HG02852 (cell line): ENCODE measurements at regions not wholly inside any gene's neighbourhood (a gene's known extent, or its start where the extent isn't known, plus 50 kb on each side); places are given as distances from the start of the nearest gene placed in this dataset.

Source experiments
- ATAC-seq: cut with Tn5 transposase; IDR thresholded peaks from one replicate; pipeline ENCODE4 v1.9.1; 2021; ENCODE audit warnings: mild to moderate bottlenecking, moderate library complexity; ENCODE audit not compliant: unreplicated experiment

DNA sequence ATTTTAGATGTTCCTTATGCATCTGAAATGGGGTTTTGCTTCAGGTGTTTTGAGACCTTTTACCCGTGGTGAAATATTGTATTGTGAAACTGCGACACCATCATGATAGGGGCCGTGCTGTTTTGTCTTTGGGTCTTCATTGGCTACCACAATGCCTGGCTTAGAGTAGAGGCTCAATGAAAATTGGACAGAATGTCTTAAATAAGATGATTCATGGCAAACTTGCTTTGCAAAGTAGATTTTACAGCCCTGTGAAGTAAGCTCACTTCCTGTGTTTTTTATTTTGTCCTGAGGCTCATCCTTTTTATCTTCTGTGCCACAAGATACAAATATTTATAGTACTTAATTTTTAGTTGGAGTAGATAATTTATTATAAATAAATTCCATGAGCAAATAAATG lies 111.3 kb upstream of the FRMD6 start:
- ATAC-seq: no peak

DNA sequence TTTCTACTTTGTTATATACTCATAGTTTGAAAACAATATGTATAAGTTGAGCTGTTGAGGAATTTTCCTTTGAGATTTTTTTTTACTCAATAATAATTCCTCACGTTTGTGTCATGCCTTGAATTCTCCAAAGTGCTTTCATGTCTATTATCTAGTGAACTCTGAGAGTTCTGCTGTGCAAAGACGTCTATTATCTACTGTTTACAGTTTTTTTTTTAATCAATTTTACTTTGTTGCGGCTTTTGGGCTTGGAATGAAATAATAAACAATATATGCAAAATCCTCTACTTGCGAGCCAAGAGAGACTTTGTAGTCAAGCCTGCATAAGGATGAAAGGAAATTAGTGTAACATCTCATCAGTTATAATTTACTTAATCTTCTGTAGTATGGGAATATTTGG lies 107.2 kb upstream of the FRMD6 start:
- ATAC-seq: no peak

DNA sequence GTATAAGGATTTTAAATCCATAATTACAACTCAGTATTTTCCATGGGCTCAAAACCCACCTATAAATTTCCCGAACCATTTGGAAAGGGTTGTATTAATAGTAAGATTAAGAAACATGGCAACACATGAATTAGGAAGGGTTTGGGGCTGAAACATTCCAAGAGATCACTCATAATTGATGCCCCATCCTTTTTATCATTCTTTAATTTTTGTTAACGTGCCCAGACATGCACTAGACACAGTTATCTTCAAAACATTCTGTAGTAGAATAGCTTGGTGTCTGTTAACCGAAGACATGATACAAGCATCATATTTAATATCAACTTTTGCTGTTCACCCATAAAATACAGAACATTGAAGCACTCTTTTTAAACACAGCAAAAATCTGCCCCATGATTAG lies 106.8 kb upstream of the FRMD6 start:
- ATAC-seq: no peak

DNA sequence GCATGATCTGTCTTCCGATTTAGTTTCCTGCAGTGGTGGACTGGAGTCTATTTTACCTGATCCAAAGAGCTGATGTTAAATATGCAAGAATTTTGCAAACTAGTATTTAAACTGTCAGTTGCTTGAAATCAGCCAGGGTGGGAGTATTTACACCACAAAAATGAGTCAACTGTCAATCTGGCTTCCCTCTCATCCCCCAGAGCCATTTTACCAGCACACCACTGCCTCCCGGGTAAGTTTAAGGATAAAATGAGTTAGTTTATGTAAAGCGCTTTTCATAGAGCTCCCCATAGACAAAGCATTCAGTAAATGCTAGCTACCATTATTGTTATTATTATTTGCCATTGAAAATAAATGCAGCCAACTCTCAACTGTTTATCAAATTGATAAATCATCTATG lies 106.3 kb upstream of the FRMD6 start:
- no peak for ATAC-seq

DNA sequence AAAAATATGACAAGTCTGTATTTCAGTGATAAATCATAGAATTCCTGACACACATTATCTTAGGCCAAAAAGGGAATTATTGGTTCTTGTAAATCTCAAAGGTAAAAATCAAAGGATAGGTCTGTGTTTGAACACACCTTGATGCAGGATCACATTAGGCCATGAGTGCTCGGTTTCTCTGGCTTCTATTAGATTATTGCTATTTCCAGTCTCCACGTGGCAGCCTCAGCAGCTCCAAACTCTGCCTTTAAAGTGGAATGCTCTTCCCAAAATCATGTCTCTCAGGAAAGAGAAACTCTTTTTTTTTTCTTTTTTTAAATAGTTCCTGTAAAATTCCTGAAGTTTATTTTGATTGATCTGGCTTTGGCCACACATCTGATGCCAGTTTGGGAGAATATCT lies 105.6 kb upstream of the FRMD6 start:
- ATAC-seq: no peak

DNA sequence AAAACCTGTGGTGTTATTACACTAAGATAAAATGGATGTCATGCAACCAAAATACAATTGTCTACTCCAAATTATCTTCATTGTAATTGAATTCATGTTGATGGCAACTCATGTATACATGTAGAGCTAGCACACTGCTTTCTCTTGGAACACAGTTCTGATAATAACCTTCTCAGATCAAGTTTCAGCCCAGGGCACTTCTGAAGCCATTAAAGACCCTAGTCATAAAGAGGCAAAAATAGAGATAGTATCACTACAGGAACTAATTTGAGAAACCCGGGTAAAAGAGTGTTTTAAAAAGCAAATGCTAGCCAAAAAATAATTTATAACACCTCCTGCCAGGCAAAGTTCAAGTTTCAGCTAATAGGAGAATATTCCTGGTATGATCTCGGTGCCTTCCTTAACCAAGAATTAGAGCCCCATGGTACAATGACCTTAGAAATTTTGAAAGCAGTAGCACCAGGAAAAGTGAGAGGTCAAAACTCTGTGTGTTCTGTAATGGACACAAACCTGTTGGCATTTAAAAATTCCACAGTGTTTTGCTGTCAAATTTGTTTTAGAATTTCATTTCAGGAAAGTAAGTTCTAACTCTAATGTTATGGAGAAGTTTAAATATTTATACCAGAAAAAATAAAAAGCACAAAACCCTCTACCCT lies 105.0 kb upstream of the FRMD6 start:
- no peak for ATAC-seq

DNA sequence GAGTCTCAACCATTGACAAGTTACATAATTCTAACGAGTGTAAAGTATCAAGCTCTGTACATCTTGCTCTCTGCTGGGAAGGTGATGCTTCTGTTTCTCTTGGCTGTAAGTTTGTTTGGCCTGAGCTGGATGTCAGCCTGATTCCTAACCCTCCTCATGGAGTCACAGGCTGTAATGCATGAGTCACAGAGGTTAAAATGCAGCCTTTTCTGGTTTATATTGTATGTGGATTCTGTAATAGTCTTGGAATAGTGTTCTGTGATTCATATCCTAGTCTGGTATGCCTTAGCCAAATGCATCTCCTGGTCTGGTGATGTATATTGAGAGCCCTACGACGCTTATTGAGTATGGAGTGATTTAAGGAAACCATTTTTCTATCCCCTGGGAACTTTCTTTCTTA lies 104.5 kb upstream of the FRMD6 start:
- ATAC-seq: no peak

DNA sequence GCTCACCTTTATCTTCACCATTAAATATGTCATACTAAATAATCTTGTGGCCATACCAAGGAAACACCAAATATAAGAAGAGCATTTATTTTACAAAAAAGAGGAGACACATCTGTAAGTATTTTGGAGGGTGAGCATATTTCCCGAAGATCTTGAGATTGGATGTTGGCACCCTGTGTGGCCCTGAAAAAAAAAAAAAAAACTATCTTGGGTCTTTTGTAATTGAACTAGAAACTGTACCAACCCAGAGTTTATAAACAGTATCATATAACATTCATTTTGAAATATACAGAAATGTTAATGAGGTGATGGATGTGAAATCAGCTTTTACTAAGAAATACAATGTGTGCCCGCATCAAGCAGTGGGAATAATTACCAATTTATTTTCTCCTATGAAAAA lies 104.0 kb upstream of the FRMD6 start:
- no peak for ATAC-seq

DNA sequence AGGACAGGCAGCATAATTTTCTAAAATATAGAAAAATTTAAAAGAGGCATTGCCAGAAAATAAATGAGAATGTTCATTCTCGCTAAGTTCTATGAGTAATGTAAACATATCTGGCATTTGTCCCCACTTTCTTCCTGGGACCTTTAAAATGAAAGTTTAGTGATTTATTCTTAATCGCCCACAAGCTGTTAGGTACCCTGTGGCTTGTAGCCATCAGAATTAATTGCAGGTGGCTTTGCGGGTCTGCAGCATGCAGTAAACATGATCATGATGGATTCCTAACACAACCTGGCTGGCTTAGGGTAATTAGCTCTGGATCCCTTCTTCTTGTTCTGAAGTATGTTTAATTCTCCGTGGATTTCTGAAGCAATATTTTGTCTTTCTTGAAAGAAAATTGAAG lies 103.5 kb upstream of the FRMD6 start:
- no peak for ATAC-seq

DNA sequence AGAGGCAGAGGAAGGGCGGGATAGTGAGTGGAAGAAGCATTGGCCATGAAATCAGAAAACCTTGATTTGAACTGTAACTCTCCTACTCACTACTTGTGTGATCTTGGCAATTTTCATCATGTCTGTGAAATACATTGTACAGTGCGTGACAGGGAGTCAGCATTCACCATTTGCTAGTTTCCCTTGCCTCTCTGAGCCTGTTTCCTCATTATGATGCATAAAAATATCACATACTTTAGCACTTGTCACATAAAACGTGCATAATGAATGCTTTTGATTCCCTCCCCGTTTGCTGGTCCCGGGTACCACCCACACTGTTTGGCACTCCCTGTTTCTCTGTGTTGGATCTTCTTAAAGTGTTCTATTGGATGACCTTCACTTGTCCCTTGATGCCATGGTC lies 101.1 kb upstream of the FRMD6 start:
- ATAC-seq: no peak

DNA sequence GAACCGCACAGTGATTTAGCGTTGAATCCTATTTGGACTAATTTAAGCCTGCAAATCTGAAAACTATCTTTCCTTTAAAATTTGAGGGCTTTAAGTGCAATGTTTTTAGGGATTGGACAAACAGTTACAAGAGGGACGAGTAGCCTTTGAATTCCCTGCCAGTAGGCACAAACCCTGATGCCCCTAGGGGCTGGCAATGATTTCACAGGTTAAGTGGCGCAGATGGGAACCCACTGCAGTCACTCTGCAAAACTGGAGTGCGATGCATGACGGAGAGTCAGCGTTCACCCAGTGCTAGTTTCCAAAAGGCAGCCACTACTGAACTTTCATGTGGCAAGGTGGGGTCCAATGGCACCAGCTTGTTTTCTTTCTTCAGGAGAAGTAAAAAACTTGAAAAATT lies 99.4 kb upstream of the FRMD6 start:
- ATAC-seq: no peak

DNA sequence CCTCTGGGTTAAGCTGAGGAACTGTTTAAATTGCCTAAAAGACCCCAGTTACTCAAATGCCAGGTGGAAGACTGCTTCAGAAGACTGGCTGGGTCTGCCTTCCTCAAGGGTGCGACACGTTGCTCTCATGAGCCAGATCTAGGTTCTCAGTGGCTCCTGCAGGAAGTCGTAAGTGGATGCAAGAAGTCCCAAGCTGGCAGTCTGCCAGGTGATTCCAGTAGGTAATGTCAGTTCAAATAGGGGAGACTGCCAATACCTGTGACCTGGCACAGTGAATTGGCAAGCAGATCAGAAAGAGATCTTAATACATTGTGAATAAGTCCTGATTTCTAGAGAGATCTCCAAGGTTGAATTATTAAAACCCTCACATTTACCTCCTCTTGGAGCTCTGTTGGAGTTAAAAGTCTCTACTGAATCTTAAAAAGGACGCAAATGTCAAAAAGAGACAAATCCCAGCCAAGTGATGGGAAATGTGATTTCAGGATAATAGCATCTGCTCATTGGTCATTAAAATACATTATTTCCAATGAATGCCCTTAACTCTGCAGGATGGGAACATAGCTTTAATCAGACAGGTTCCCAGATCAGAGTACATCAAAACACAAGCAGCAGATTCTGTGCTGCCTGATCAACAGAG lies 98.8 kb upstream of the FRMD6 start:
- no peak for ATAC-seq

DNA sequence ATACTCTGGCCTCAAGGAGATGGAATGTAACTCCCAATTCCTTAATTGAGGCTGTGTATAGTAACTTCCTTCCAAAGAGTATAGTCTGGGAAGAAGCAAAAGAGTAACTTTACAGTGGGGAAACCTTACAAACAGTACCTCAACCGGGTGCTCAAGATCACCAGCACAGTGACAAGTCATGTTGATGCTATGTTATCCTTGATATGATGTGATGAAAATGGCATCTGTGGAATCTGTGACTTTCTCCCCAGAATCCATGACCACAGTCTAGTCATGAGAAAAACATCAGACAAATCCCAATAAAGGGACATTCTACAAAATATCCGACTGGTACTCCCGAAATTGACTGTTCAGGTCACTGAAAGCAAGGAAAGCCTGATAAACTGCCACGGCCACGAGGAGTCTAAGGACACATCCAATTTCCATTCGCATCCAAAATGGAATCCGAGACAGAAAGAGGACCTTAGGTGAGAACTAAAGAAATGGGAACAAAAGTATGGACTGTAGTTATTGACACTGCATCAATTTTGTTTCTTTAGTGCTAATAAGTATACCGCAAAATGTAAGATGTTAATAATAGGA lies 97.3 kb upstream of the FRMD6 start:
- ATAC-seq: no peak

DNA sequence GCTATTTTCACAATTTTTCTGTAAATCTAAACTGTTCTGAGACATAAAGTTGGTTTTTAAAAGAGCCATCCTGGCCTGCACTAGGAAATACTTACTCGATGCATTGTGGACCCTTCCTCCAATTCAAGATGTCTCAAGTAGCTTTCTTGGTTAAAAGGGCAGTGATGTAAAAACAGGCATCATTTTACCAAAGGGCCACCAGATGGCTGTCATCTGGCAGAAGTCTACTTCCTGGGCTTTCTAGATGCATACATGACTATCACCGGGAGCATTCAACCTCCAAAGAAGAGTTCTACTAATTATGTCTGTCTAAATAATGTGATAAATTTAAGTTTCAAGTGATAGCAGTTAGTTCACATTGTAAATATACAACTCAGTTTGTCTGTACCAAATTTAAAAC lies 96.8 kb upstream of the FRMD6 start:
- no peak for ATAC-seq

DNA sequence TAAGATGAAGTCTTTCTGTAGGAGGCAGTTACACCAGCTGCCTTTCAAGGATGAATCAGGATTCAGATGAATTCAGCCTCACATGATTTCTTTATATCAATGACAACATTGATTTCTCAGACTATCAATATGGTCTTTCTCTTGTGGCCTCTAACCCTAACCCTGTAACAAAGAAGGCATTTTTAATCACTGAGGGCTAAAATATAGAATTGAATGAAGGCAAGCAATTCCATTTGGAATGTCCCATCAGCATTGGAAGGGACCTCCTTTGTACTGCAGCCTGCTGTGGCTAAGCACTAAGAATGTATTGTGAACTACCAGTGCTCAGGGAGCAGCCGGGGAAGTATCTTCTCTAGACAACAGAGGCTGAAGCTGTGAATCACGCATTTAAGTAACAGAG lies 90.6 kb upstream of the FRMD6 start:
- ATAC-seq: no peak

DNA sequence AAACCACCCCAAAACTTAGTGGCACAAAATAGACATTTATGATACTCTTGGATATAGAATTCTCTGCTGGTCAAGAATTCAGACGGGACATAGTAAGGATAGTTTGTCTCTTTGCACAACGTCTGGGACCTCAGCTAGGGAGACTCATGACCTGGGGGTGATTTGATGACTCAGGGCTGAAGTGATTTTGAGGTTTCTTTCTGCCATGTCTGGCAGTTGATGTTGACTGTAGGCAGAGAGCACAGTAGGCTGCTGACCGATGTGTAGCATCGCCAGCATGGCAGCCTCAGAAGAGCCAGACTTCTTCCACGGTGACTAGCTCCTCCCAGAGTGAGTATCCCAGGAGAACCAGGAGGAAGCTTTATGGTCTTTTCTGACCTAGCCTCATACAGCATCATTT lies 88.9 kb upstream of the FRMD6 start:
- no peak for ATAC-seq

DNA sequence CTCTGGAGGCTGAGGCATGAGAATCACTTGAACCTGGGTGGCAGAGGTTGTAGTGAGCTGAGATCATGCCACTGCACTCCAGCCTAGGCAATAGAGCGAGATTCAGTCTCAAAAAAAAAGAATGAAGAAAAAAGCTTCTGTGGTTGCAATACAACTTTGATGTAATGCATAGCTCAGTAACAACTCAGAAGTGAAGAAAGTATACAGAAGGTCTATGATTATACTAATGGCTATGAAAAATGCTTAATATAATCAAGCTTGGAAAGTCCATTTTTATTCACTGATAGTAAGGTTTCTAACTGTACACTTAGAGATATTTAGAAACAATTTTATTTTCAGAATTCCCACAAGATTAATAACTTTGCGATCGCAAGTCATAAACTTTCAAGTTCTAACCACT lies 88.2 kb upstream of the FRMD6 start:
- ATAC-seq: no peak

DNA sequence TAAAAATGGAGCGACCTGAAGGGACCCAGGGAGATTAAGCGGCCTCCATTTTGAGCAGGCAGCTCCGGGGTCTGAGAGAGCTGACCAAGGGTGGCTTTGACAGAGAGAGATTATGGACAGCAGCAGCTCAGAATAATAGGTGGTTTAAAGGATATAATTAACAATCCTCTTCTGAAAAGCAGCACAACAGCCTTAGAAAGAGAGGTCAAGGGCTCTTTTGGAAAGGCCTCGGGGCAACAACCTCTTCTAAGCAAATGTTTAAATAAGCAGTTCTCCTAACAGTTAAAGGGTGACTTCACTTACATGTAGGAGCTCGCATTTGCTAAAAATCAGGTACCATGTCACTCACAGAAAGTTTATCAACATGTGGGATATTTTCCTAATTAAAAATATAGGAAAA lies 87.2 kb upstream of the FRMD6 start:
- ATAC-seq: no peak

DNA sequence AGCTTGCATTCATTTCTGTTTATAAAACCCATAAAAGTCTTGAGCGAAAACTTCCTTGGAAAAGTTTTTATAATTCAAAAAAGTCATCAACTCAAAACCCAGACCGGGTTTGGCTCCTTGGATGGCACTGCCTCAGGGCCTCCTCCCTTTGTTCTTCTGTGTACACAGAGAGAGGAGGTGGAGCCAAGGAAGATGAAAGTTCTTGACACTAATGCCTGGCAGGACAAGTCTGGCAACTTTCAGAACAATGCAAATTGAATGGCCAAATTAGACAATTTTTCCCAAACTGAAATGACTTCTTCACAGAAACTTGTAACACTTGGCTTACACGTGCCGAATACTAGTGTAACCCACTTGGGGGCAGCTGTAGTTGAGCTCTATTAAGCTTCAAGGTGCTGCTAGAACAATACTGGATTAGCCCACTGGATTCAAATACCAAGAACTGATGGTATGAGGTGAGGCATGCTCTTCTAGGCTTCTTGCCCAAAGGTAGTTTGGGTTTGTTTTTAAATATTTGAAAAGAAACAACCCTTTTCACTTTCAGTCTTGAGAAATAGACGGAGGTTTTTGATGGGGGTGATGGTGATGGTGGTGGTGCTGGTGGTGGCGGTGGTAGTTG lies 86.6 kb upstream of the FRMD6 start:
- ATAC-seq: no peak

DNA sequence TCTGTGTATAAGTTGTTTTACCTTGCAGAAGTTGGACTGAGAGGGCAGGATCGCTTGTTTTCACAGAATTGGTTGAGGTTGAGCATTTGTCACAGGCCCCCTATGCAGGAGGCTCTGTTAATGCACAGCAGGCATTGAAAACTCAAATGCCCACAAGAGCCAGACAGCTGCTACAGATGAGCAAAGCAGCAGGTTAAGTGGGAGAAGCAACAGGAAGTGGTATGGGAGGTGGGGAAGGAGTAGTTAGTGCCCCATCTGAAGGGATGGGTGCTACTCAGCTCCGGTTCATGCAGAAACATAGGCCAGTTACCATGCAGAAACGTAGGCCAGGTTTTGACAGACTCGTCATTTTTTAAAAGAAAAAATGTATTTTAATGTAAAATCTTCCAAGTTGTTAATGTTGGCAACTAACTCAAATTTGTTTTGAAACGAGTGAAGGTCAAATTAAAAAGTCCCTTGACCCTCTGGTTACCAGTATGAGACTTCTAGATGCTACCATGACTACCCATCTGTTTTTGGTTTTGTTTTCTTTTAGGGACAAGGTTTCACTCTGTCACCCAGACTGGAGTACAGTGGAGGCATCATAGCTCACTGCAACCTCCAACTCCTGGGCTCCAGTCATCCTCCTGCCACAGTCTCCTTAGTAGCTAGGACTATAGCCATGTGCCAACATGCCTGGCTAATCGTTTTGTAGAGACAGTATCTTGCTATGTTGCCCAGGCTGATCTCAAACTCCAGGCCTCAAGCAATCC lies 84.7 kb upstream of the FRMD6 start:
- ATAC-seq: no peak

DNA sequence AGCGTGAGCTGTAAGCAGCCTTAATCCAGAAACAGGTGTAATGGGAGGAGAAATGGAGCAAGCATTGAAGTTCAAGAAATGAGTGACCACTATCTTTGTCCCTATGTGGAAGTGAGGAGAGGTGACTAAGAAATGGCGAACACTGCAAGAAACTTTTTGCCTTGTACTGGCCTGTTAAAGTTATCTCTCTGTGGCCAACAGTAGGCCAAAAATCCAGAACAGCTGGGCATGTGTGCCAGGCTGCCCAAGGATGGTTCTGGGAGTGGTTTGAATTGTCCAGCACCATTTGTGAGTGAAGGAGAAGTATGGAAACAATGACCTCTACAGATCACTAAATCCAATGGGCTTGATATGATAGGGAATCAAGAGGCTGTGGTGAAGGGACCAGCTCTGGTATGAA lies 83.3 kb upstream of the FRMD6 start:
- no peak for ATAC-seq

DNA sequence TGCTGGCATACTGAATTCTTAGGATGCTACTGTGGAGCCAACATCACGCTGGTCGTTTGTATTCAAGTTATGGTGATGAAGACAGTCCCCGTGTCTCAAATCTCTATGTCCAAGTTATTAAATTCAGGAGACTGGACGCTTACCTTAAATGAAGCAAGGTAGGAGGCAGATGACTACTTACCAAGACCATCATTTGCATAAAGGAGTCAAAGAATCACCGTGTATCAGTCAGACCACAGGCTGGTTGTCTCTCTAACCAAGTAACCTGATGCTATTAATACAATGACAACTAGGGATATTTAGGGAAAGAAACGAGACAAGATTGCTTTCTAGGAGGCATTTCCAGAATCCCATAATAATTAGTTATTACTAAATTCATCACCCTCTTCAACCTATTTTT lies 78.1 kb upstream of the FRMD6 start:
- no peak for ATAC-seq
